B cell (primary cell): ENCODE measurements at regions not wholly inside any gene's neighbourhood (a gene's known extent, or its start where the extent isn't known, plus 50 kb on each side); places are given as distances from the start of the nearest gene placed in this dataset.

ENCODE experiments used
- ATAC-seq: fragments of 200-7000 bp; cut with Tn5 transposase; one replicate; pipeline ENCODE4 v1.10.0; 2021; ENCODE audit warnings: low read depth, mild to moderate bottlenecking, moderate number of reproducible peaks, moderate library complexity
- CTCF ChIA-PET: fragments of 350-600 bp; sonication (Branson Sonifier 250); formaldehyde crosslinking; loops from one replicate; lab custom pipeline; 2021; ENCODE audit warnings: antibody characterized with exemption, inconsistent platforms; lab: Charles Lee
- POLR2A ChIA-PET: fragments of 350-600 bp; sonication (Branson Sonifier 250); formaldehyde crosslinking; loops from one replicate; lab custom pipeline; 2021; ENCODE audit warnings: antibody characterized with exemption; lab: Charles Lee
- DNase-seq: peaks from one replicate; pipeline ENCODE4 v3.0.0; 2013
- H2AFZ ChIP-seq: 2 replicates; pipeline ENCODE4 v1.6.1; 2012; ENCODE audit warnings: mild to moderate bottlenecking, low read depth, low read length; ENCODE audit not compliant: insufficient read depth, poor library complexity, severe bottlenecking
- H3K27ac ChIP-seq, 2 donors: 1 replicate in 1 of 2; 2 replicates in 1 of 2; pipeline ENCODE4 v1.5.1; 2012 to 2013; ENCODE audit warnings: low read length in 2 of 2, mild to moderate bottlenecking in 2 of 2, moderate library complexity in 1 of 2
- H3K27me3 ChIP-seq, 4 experiments: fragments of 200-600 bp in 1 of 4; sonication (generic) in 1 of 4; replicated peaks in 1 of 4; 1 replicate in 2 of 4; 2 replicates in 2 of 4; pipeline versions ENCODE4 v1.6.1 to v1.7.0; 2013 to 2016; ENCODE audit warnings: low read length in 3 of 4, mild to moderate bottlenecking in 2 of 4, mixed read lengths in 1 of 4, moderate library complexity in 1 of 4; ENCODE audit not compliant: insufficient read depth in 4 of 4, control insufficient read depth in 3 of 4; ENCODE audit errors: control extremely low read depth in 1 of 4
- H3K36me3 ChIP-seq, 2 experiments: replicated peaks in 1 of 2; 1 replicate in 1 of 2; 2 replicates in 1 of 2; pipeline versions ENCODE4 v1.6.1 to v1.7.1; 2013; ENCODE audit warnings: low read length in 1 of 2; ENCODE audit not compliant: insufficient read depth in 2 of 2, control insufficient read depth in 1 of 2; ENCODE audit errors: control extremely low read depth in 1 of 2, extremely low read depth in 1 of 2
- H3K4me1 ChIP-seq, 2 donors: fragments of 200-600 bp in 1 of 2; sonication (generic) in 1 of 2; 1 replicate in 1 of 2; 2 replicates in 1 of 2; pipeline versions ENCODE4 v1.5.1 to v1.6.1; 2013 to 2017; ENCODE audit warnings: low read length in 2 of 2; ENCODE audit not compliant: control insufficient read depth in 2 of 2, insufficient read depth in 2 of 2
- H3K4me2 ChIP-seq: replicated peaks from 2 replicates; pipeline ENCODE3; 2012; ENCODE audit warnings: mild to moderate bottlenecking, low read depth, low read length; ENCODE audit not compliant: poor library complexity, severe bottlenecking
- H3K4me3 ChIP-seq, 5 experiments: fragments of 200-600 bp in 1 of 5; sonication (generic) in 1 of 5; 1 replicate in 3 of 5; 2 replicates in 2 of 5; pipeline versions ENCODE4 v1.5.1 to v1.7.0; 2011 to 2016; ENCODE audit warnings: low read length in 4 of 5, mild to moderate bottlenecking in 4 of 5, low read depth in 2 of 5, control low read depth in 1 of 5, moderate library complexity in 1 of 5; ENCODE audit not compliant: insufficient read depth in 1 of 5; ENCODE audit errors: control extremely low read depth in 1 of 5, extremely low read depth in 1 of 5
- H3K79me2 ChIP-seq: fragments of 200-600 bp; sonication (generic); one replicate; pipeline ENCODE4 v1.6.0; 2016; ENCODE audit warnings: low read length; ENCODE audit not compliant: control insufficient read depth, insufficient read depth
- H3K9ac ChIP-seq: fragments of 200-600 bp; sonication (generic); 2 replicates; pipeline ENCODE4 v1.6.1; 2017; ENCODE audit warnings: mild to moderate bottlenecking, low read length, moderate library complexity
- H3K9me3 ChIP-seq, 3 donors: one replicate each; pipeline versions ENCODE4 v1.6.1 to v1.7.1; 2013; ENCODE audit warnings: low read length in 2 of 3; ENCODE audit not compliant: control insufficient read depth in 2 of 3, insufficient read depth in 1 of 3; ENCODE audit errors: control extremely low read depth in 1 of 3
- H4K20me1 ChIP-seq: 2 replicates; pipeline ENCODE4 v1.6.0; 2012; ENCODE audit warnings: mild to moderate bottlenecking, low read length; ENCODE audit not compliant: insufficient read depth, control insufficient read depth, poor library complexity, severe bottlenecking
- H3K27ac Mint-ChIP-seq: one replicate; pipeline ENCODE4 v1.8.0; 2021; ENCODE audit warnings: mixed read lengths
- H3K27me3 Mint-ChIP-seq: one replicate; pipeline ENCODE4 v1.8.0; 2021; ENCODE audit warnings: mixed read lengths
- H3K4me1 Mint-ChIP-seq: one replicate; pipeline ENCODE4 v1.8.0; 2021; ENCODE audit warnings: mixed read lengths
- H3K4me3 Mint-ChIP-seq: one replicate; pipeline ENCODE4 v1.8.0; 2021; ENCODE audit warnings: mixed read lengths
- H3K9me3 Mint-ChIP-seq: one replicate; pipeline ENCODE4 v1.8.0; 2022; ENCODE audit warnings: mixed read lengths; ENCODE audit not compliant: insufficient read depth
- EZH2 ChIP-seq: IDR thresholded peaks from 2 replicates; pipeline ENCODE4 v1.6.1; 2012; ENCODE audit warnings: borderline replicate concordance, low read depth, mild to moderate bottlenecking, moderate library complexity, low read length; ENCODE audit not compliant: insufficient read depth, poor library complexity, severe bottlenecking
- intact Hi-C: fragments of 100-400 bp; cut with micrococcal nuclease; formaldehyde crosslinking; loops from one replicate; pipeline ENCODE4 v1.10.0; 2022
- TF ChIP-seq, protein P1 (sequence below): fragments of 200-600 bp; IDR thresholded peaks from one replicate; pipeline ENCODE4 v1.8.0; 2022; ENCODE audit warnings: antibody characterized with exemption, mild to moderate bottlenecking

DNA sequence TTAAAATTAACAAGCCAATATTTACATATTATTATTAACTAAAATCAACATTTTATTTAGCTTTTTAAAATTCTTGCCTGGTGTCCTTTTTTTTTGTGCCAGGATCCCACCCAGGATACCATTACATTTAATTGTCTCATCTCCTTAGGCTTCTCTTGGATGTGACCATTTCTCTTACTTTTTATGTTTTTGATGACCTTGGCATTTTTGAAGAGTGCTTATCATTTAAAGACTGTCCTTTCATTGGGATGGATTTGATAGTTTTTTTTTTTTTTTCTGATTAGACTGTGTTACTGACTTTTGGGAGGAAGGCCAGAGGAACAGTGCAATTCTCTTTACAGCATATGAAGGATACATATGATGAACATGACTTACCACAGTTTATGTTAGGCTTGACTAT, 181.4 kb upstream of the SMIM30 start:
- H3K27ac Mint-ChIP-seq = no peak overlapping the region
- H3K4me2 ChIP-seq = no peak overlapping the region
- no peaks in the 10 kb centered on the region for H3K79me2 ChIP-seq
- peaks cover 0 to 4% (median 0%) of the 10 kb centered on the region in 3 donors for H3K9me3 ChIP-seq
- H3K9ac ChIP-seq = no peak overlapping the region
- CTCF ChIA-PET = interaction anchor here (0.7 kb wide), 1 partner anchor 43 kb away, joined by 7 read pairs; no protein-coding TSS in a partner anchor
- H3K4me1 ChIP-seq = no peaks in the 10 kb centered on the region
- POLR2A ChIA-PET = no interaction called here
- no peaks in the 10 kb centered on the region for H3K27me3 Mint-ChIP-seq
- H3K4me3 ChIP-seq = no peak overlapping the region
- H2AFZ ChIP-seq = no peak overlapping the region
- no peaks in the 10 kb centered on the region for H3K4me1 Mint-ChIP-seq
- no peak overlapping the region for H3K27ac ChIP-seq
- peaks cover 3% of the 10 kb centered on the region for H3K9me3 Mint-ChIP-seq
- H3K36me3 ChIP-seq = no peaks in the 10 kb centered on the region
- H4K20me1 ChIP-seq = no peaks in the 10 kb centered on the region
- TF ChIP-seq EZH2 = no peak
- TF ChIP-seq, protein P1, sequence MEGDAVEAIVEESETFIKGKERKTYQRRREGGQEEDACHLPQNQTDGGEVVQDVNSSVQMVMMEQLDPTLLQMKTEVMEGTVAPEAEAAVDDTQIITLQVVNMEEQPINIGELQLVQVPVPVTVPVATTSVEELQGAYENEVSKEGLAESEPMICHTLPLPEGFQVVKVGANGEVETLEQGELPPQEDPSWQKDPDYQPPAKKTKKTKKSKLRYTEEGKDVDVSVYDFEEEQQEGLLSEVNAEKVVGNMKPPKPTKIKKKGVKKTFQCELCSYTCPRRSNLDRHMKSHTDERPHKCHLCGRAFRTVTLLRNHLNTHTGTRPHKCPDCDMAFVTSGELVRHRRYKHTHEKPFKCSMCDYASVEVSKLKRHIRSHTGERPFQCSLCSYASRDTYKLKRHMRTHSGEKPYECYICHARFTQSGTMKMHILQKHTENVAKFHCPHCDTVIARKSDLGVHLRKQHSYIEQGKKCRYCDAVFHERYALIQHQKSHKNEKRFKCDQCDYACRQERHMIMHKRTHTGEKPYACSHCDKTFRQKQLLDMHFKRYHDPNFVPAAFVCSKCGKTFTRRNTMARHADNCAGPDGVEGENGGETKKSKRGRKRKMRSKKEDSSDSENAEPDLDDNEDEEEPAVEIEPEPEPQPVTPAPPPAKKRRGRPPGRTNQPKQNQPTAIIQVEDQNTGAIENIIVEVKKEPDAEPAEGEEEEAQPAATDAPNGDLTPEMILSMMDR = no peak
- intact Hi-C loops = no loop called here
- no peaks in the 10 kb centered on the region for H3K27me3 ChIP-seq
- H3K4me3 Mint-ChIP-seq = no peak overlapping the region
- DNase-seq = no peak
- no peak for ATAC-seq

DNA sequence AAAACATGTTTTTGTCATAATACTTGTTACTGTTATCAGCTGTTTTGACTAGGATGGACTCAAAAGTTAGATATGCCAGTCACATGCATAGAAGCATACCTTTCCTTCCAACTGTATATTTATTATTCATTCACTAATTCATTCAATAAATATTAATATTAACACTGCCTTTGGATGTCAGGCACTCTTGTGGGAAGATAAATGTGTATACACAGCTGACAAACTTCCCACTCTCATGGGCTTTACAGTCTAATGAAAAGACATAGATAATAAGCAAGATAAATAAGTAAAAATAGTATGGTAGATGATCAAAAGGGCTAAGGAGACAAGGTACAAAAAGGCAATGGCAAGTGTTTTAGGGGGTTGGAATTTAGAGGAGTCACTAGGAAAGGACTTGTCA, 180.1 kb upstream of the SMIM30 start:
- Histone ChIP-seq H3K4me2 (no peak overlapping the region), H3K27me3 (no peaks in the 10 kb centered on the region), H3K36me3 (no peaks in the 10 kb centered on the region), H3K79me2 (no peaks in the 10 kb centered on the region), H3K4me1 (no peaks in the 10 kb centered on the region), H2AFZ (no peak overlapping the region), H3K9ac (no peak overlapping the region), H3K4me3 (no peak overlapping the region), H3K9me3 (peaks cover 0 to 4% (median 0%) of the 10 kb centered on the region in 3 donors), H3K27ac (no peak overlapping the region), H4K20me1 (no peaks in the 10 kb centered on the region)
- H3K27ac Mint-ChIP-seq = no peak overlapping the region
- no peak for TF ChIP-seq EZH2
- TF ChIP-seq, protein P1 = no peak
- ChIA-PET CTCF (no interaction called here), POLR2A (no interaction called here)
- no peak for DNase-seq
- no peaks in the 10 kb centered on the region for H3K9me3 Mint-ChIP-seq
- H3K4me1 Mint-ChIP-seq = no peaks in the 10 kb centered on the region
- intact Hi-C loops = no loop called here
- no peak overlapping the region for H3K4me3 Mint-ChIP-seq
- H3K27me3 Mint-ChIP-seq = no peaks in the 10 kb centered on the region
- ATAC-seq = no peak
